Skeletal muscle satellite cell (primary cell): ENCODE measurements at regions not wholly inside any gene's neighbourhood (a gene's known extent, or its start where the extent isn't known, plus 50 kb on each side); places are given as distances from the start of the nearest gene placed in this dataset.
A peak's percentile ranks its signal among the peaks of the same experiment; 100 is the strongest.

ENCODE experiments used
- H3K27me3 ChIP-seq: 2 replicates; pipeline ENCODE4 v1.7.0; 2013; ENCODE audit warnings: low read length; ENCODE audit not compliant: control insufficient read depth, insufficient read depth
- H3K36me3 ChIP-seq: 2 replicates; pipeline ENCODE4 v1.7.0; 2013; ENCODE audit warnings: mild to moderate bottlenecking, control low read depth, low read length; ENCODE audit not compliant: insufficient read depth
- H3K4me1 ChIP-seq: 2 replicates; pipeline ENCODE4 v1.7.0; 2013; ENCODE audit warnings: low read length; ENCODE audit not compliant: control insufficient read depth, insufficient read depth
- H3K4me2 ChIP-seq: 2 replicates; pipeline ENCODE4 v1.7.0; 2013; ENCODE audit warnings: mild to moderate bottlenecking, low read length
- H3K4me3 ChIP-seq: 2 replicates; pipeline ENCODE4 v1.7.0; 2013; ENCODE audit warnings: low read length
- H3K9ac ChIP-seq: 2 replicates; pipeline ENCODE4 v1.7.0; 2013; ENCODE audit warnings: mild to moderate bottlenecking, low read depth, low read length, moderate library complexity
- H3K9me3 ChIP-seq: replicated peaks from 2 replicates; pipeline ENCODE4 v1.7.0; 2013; ENCODE audit warnings: mild to moderate bottlenecking, control low read depth, low read length

DNA sequence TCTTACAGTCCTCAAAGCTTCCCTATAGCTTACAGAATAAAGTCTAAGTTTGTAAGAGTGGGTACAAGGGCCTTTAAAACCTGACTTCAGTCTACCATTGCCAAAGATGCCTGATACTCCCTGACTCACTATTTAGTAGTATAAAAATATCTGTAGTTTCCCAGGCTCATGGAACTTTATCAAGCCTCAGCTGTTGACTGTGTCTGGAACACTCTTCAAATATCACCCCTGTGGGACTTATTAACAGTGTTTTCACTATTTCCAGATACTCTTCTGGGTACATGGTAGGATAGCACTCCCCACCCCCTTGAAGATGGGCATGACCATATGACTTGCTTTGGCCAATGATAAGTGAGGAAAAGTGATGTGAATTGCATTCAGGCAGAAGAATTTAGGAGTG lies 105.3 kb upstream of the TENT5A start:
- Histone ChIP-seq H3K27me3 (no peaks in the 10 kb centered on the region), H3K9ac (no peak overlapping the region), H3K36me3 (no peaks in the 10 kb centered on the region), H3K4me1 (peaks cover 36% of the 10 kb centered on the region), H3K9me3 (no peaks in the 10 kb centered on the region), H3K4me2 (no peak overlapping the region), H3K4me3 (no peak overlapping the region)

DNA sequence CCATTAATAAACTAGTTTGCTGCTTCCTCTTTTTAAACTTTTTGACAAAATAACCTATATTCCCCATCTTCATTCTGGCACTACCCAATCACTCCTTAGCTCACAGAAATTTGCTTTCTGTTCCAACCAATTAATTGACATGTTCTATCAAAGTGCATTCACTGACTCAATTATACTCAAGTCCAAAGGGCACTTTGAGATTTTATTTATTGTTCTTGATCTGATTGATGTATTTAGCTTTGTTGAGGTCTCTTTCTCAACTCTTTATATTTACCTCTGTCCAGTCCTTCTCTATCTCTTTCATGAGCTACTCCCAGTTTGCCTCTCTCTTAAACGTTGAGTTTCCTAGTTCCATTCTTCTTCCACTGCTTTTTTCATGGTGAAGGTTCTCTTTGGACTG lies 104.4 kb upstream of the TENT5A start:
- Histone ChIP-seq H3K27me3 (no peaks in the 10 kb centered on the region), H3K4me2 (no peak overlapping the region), H3K4me1 (peaks cover 36% of the 10 kb centered on the region), H3K9me3 (no peaks in the 10 kb centered on the region), H3K9ac (no peak overlapping the region), H3K36me3 (no peaks in the 10 kb centered on the region), H3K4me3 (no peak overlapping the region)

DNA sequence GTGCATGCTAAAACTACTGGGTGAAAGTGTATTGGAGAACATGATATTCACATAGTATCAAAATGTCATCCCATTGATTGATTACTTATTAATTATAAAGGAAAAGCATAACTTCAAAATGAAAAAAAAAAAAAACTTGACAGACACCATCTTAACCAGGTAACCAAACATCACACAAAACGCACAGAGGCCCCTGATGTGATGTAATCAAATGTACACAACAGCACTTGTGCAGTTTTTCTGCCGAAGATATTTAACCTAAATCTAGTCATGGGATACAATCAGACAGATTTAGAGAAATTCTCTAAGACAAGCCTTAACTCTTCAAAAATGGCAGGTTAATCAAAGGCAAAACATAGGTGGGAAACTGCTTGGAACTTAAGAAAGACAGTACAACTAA lies 102.0 kb upstream of the TENT5A start:
- H3K4me1 ChIP-seq = peaks cover 12% of the 10 kb centered on the region
- H3K4me3 ChIP-seq = no peak overlapping the region

GRCh38 chr6:81853975-81854374 lies 101.5 kb upstream of the TENT5A start:
- Histone ChIP-seq H3K36me3 (no peaks in the 10 kb centered on the region), H3K4me2 (no peak overlapping the region), H3K4me1 (peaks cover 7% of the 10 kb centered on the region), H3K9me3 (no peaks in the 10 kb centered on the region), H3K27me3 (no peaks in the 10 kb centered on the region), H3K4me3 (no peak overlapping the region), H3K9ac (no peak overlapping the region)

More for the DNA sequence above, 102.0 kb upstream of the TENT5A start:
- Histone ChIP-seq H3K27me3 (no peaks in the 10 kb centered on the region), H3K9ac (no peak overlapping the region), H3K4me2 (no peak overlapping the region), H3K36me3 (no peaks in the 10 kb centered on the region), H3K9me3 (no peaks in the 10 kb centered on the region)

- no peak overlapping the region for H3K9ac ChIP-seq
- H3K27me3 ChIP-seq = no peaks in the 10 kb centered on the region
These were observed 96.8 kb upstream of the TENT5A start for GRCh38 chr6:81849248-81849647.

DNA sequence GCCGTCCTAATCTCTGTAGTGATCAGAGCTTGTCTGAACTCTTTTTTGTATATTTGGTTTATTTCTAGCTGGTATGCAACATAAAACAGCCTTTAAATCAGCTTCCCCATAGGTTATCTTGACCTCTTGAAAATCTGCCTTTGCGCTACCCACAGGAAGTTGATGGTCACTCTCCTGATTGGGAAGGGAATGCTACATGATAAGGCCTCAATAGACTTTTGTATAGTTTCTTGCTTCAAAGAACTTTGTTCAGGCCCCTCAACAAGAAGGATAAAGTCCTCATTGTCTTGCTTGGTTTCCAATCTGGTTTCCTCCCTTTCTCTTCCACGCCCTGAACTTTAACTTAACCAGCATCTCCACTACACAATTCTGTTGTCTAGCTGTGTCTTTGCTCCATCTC lies 95.4 kb upstream of the TENT5A start:
- H3K9me3 ChIP-seq = no peaks in the 10 kb centered on the region
- H3K4me2 ChIP-seq = no peak overlapping the region
- H3K9ac ChIP-seq = no peak overlapping the region
- no peaks in the 10 kb centered on the region for H3K36me3 ChIP-seq
- no peak overlapping the region for H3K4me3 ChIP-seq
- H3K4me1 ChIP-seq = no peaks in the 10 kb centered on the region
- H3K27me3 ChIP-seq = no peaks in the 10 kb centered on the region

More at GRCh38 chr6:81849248-81849647, 96.8 kb upstream of the TENT5A start:
- no peaks in the 10 kb centered on the region for H3K9me3 ChIP-seq
- no peaks in the 10 kb centered on the region for H3K4me1 ChIP-seq
- H3K36me3 ChIP-seq = no peaks in the 10 kb centered on the region
- H3K4me2 ChIP-seq = no peak overlapping the region
- H3K4me3 ChIP-seq = no peak overlapping the region

- no peaks in the 10 kb centered on the region for H3K36me3 ChIP-seq
- H3K4me2 ChIP-seq = no peak overlapping the region
- no peak overlapping the region for H3K4me3 ChIP-seq
- H3K4me1 ChIP-seq = no peaks in the 10 kb centered on the region
- no peaks in the 10 kb centered on the region for H3K9me3 ChIP-seq
- H3K27me3 ChIP-seq = no peaks in the 10 kb centered on the region
- H3K9ac ChIP-seq = no peak overlapping the region
These were observed 92.2 kb upstream of the TENT5A start for GRCh38 chr6:81844686-81845085.

DNA sequence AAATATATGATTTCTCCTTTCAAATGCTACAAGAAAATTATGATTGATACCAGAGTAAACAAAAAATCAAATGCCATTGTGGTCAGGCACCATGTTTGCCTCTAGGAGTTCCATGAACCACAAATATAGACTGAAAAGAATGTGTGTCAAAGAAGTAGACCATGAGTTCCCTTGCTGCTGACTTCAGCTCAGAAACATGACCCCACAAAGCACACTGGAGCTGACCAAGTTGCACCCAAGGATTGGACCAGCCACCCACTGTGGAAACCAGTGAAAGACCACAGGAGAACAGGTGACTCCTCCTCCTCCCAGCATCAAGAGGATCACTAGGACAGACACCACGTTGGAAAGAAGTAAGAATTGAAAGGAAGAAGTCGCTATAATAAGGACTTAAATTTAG lies 90.8 kb upstream of the TENT5A start:
- no peak overlapping the region for H3K4me2 ChIP-seq
- no peak overlapping the region for H3K4me3 ChIP-seq
- H3K36me3 ChIP-seq = no peaks in the 10 kb centered on the region
- H3K9ac ChIP-seq = no peak overlapping the region
- H3K9me3 ChIP-seq = no peaks in the 10 kb centered on the region
- no peaks in the 10 kb centered on the region for H3K27me3 ChIP-seq
- H3K4me1 ChIP-seq = no peaks in the 10 kb centered on the region

DNA sequence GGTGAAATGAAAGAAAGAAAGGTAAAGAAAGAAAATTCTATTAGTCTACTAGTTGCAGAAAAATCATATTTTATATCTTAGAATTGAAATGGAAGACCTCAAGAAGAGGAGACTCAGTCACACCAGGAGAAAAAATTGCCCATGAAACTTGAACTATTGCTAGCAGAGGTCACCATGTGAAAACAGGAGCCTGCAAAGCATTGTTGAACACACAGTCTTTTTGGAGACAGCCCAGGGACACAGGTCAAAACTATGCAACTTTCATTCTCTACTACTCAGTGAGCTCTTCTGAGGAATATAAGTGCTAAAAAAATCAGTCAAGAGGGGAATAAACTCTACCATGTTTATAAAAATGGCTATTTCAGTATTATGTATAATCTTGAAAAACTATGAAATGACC lies 89.8 kb upstream of the TENT5A start:
- Histone ChIP-seq H3K4me3 (no peak overlapping the region), H3K9ac (no peak overlapping the region), H3K4me2 (no peak overlapping the region)

GRCh38 chr6:81838724-81839426 lies 86.4 kb upstream of the TENT5A start:
- Histone ChIP-seq H3K27me3 (no peaks in the 10 kb centered on the region), H3K36me3 (no peaks in the 10 kb centered on the region), H3K4me2 (no peak overlapping the region), H3K9me3 (no peaks in the 10 kb centered on the region), H3K4me3 (no peak overlapping the region), H3K4me1 (peaks cover 9% of the 10 kb centered on the region), H3K9ac (no peak overlapping the region)

More for the DNA sequence above, 89.8 kb upstream of the TENT5A start:
- Histone ChIP-seq H3K4me1 (no peaks in the 10 kb centered on the region), H3K9me3 (no peaks in the 10 kb centered on the region), H3K27me3 (no peaks in the 10 kb centered on the region), H3K36me3 (no peaks in the 10 kb centered on the region)

DNA sequence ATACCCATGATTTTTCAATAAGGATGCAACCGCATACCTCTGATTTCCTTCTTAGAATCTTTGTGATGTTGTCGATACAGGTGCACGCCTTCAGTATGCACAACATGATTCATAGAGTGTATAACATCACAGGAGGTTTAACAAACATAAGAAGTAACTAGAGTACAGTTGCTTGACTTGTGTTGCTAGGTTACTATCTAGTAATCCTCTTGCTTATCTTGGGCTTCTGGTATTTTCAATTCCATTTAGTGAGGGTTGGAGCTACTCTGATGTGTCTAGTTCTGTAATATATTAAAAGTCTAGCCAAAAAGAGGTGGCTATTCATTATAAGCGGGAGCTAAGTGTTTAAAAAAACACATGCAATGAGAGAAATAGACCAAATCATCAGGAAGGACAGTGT lies 85.5 kb upstream of the TENT5A start:
- H3K9ac ChIP-seq = no peak overlapping the region
- no peaks in the 10 kb centered on the region for H3K27me3 ChIP-seq
- H3K4me2 ChIP-seq = no peak overlapping the region
- peaks cover 14% of the 10 kb centered on the region for H3K4me1 ChIP-seq
- no peaks in the 10 kb centered on the region for H3K9me3 ChIP-seq
- H3K36me3 ChIP-seq = no peaks in the 10 kb centered on the region
- no peak overlapping the region for H3K4me3 ChIP-seq

GRCh38 chr6:81834141-81834681 lies 81.7 kb upstream of the TENT5A start:
- Histone ChIP-seq H3K4me1 (peaks cover 14% of the 10 kb centered on the region), H3K9ac (no peak overlapping the region), H3K4me3 (no peak overlapping the region), H3K9me3 (no peaks in the 10 kb centered on the region), H3K4me2 (peak overlapping the region; percentile 33), H3K36me3 (no peaks in the 10 kb centered on the region), H3K27me3 (no peaks in the 10 kb centered on the region)
